ENCODE measurements at regions not wholly inside any gene's neighbourhood (a gene's known extent, or its start where the extent isn't known, plus 50 kb on each side); places are given as distances from the start of the nearest gene placed in this dataset.

DNA sequence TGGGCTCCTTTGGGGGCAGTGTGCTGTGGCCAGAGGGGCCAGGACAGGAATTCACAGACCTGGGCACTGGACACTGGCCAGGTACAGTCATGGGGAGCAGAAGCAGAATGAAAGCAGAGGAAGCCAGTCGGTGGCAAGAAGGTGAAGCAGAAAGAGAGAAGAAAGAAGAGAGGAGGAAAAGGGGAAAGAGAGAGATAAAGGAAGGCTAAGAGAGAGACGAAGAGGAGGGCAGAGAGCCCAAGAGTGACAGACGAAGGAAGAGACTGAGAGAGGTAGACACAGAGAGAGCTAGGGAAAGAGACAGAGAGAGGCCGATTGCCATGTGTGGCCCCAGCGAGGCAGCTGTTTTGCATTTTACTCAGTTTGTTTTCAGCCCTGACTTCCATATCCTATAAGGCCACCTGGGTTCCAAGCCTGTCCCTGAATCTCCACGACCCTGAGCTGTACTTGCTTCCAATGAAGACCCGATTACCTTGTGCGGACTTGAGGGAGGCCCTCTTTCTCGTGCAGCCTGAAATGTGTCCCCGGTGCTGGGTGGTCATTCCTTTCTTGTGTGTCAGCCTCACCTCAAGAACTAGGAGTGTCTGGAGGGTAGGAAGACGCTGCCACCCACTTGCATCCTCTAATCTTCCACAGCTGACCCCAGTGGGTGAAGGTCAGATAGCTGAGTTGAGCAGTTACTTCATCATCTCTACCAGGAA is 73.9 kb downstream of the LSM3 start:
- no peak for DNase-seq (ENCODE audit: low read depth in 2 of 2)
- H3K4me3 ChIP-seq (replicated peaks in 1 of 2; ENCODE audit: low read depth in 2 of 2, low read length in 2 of 2), result no peak overlapping the region
- TF ChIP-seq, protein P1, sequence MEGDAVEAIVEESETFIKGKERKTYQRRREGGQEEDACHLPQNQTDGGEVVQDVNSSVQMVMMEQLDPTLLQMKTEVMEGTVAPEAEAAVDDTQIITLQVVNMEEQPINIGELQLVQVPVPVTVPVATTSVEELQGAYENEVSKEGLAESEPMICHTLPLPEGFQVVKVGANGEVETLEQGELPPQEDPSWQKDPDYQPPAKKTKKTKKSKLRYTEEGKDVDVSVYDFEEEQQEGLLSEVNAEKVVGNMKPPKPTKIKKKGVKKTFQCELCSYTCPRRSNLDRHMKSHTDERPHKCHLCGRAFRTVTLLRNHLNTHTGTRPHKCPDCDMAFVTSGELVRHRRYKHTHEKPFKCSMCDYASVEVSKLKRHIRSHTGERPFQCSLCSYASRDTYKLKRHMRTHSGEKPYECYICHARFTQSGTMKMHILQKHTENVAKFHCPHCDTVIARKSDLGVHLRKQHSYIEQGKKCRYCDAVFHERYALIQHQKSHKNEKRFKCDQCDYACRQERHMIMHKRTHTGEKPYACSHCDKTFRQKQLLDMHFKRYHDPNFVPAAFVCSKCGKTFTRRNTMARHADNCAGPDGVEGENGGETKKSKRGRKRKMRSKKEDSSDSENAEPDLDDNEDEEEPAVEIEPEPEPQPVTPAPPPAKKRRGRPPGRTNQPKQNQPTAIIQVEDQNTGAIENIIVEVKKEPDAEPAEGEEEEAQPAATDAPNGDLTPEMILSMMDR (IDR thresholded peaks at IDR 0.05; ENCODE audit: low read depth, low read length), result no peak

DNA sequence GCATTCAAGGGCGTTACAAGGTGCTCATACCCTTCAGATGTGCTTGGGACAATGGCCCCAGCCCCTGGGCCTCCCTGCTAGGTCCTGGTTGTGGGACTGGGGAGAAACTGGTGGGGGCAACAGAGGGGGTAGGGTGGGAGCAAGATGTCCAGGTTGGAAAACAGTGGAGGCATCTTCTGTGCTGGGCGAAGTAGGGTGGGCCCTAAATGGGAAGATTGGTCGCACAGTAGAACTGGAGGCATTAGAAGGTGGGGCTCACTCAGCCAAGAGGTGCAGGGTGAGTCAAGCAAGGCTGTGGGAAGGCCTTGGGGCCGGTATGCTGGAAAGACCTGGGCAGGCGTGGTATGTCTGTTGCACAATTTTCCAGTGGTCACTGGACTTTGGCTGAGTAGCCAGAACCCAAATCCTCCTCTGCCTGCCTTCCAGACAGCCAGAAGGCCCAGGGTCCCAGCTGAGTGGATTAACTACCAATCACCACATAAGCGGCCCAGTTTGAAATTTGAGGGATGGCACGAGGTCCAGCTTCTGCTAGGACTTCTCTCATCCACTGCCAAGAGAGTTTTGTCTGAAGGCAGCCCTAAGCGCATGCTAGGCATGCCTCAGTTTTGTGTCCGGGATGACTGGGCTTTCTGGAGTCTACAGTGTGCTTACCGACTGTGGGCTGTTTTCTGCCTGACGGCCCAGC is 74.5 kb downstream of the LSM3 start:
- DNase-seq (ENCODE audit: low read depth in 2 of 2), result peak; percentile 20 to 40
- TF ChIP-seq, protein P1 (IDR thresholded peaks at IDR 0.05; ENCODE audit: low read depth, low read length), result no peak
- H3K4me3 ChIP-seq (replicated peaks in 1 of 2; ENCODE audit: low read depth in 2 of 2, low read length in 2 of 2), result no peak overlapping the region

DNA sequence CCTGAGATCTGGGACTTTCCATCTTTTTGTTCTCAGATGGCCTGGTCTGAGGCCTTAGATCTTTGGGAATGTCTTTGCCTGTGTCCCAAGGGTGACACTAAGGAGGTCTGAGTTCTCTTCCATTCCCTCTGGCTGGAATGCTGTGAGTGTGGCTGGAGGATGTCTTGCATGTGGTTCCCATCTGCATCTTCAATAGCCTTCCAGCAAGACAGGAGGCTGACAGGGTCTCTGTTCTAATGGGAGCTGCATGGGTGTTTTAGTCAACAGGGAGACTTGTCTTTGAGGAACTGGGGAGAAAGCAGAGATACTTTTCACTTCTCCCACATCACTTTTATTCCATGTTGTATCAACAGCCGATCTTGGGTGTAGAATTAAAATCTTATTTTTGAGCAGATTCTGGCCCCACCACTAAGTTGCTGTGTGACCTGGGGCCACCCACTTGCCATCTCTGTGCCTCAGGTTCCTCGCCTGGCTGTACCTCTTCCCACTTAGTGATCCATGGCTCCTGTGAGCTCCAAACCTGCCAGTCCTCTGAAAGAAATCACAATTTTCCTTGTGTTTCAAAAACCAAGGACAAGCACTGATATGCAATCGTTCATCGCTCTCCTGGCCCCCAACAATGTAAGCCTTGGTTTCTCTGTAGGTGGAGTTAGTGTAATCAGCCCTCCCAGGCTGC is 75.2 kb downstream of the LSM3 start:
- H3K4me3 ChIP-seq (replicated peaks in 1 of 2; ENCODE audit: low read depth in 2 of 2, low read length in 2 of 2), result no peak overlapping the region
- TF ChIP-seq, protein P1 (IDR thresholded peaks at IDR 0.05; ENCODE audit: low read depth, low read length), result no peak

DNA sequence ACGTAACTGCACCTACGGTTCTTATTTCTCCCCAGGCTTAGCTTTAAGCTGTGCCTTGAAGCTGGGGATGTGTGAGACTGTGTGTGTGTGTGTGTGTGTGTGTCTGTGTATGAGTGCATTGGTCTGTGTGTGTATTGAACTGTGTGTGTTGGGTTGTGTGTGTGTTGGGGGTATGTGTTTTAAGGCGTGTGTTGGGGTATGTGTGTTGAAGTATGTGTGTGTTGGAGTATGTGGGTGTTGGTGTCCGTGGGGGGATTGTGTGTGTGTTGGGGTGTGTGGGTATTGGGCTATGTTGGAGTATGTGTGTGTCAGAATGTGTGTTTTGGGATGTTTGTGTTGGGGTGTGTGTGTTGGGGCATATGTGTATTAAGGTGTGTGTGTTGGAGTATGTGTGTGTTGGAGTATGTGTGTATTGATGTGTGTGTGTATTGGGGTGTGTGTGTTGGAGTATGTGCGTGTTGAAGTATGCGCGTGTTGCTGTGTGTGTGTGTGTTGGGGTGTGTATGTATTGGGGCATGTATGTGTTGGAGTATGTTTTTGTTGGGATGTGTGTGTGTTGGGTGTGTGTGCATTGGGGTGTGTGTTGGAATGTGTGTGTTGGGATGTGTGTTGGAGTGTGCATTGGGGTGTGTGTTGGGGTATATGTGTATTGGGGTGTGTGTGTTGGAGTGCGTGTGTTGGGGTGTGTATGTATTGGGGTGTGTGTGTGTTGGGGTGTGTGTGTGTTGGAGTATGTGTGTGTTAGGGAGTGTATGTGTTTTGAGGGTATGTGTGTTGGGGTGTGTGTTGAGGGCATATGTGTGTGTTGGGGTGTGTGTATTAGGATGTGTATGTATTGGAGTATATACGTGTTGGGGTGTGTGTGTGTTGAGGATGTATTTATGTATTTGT is 76.4 kb downstream of the LSM3 start:
- no peak for DNase-seq (ENCODE audit: low read depth in 2 of 2)
- H3K4me3 ChIP-seq (replicated peaks in 1 of 2; ENCODE audit: low read depth in 2 of 2, low read length in 2 of 2), result no peak overlapping the region
- TF ChIP-seq, protein P1 (IDR thresholded peaks at IDR 0.05; ENCODE audit: low read depth, low read length), result no peak

More for the DNA sequence above, 75.2 kb downstream of the LSM3 start:
- no peak for DNase-seq (ENCODE audit: low read depth in 2 of 2)

DNA sequence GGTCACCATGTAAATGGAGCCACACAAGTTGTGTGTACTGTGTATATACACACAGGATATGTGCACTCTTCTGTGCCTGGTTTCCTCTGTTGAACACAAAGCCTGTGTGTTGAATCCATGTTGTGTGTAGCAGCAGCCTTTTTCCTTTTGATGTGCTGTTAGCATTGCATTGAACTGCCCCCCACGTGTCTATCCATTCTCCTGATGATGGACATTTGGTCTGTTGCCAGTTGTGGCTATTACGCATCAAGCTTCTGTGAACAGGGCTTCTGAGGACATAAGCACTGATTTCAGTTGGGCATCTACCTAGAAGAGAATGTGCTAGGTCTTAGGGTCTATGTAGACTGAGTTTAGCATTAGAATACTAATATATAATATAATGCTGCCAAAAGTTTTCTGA is 77.4 kb downstream of the LSM3 start:
- peak in 1 of 2 donors; percentile 47 for DNase-seq (ENCODE audit: low read depth in 2 of 2)
- TF ChIP-seq, protein P1 (IDR thresholded peaks at IDR 0.05; ENCODE audit: low read depth, low read length), result no peak
- H3K4me3 ChIP-seq (replicated peaks in 1 of 2; ENCODE audit: low read depth in 2 of 2, low read length in 2 of 2), result no peak overlapping the region

Measured in cardiac fibroblast (primary cell).